ENCODE measurements at regions not wholly inside any gene's neighbourhood (a gene's known extent, or its start where the extent isn't known, plus 50 kb on each side); places are given as distances from the start of the nearest gene placed in this dataset.

GRCh38 chr3:176931991-176932390 is 265.3 kb downstream of the TBL1XR1 start:
- DNase-seq, result no peak

- DNase-seq, result no peak
Observed at GRCh38 chr3:176930942-176931341, 266.3 kb downstream of the TBL1XR1 start.

- no peak for DNase-seq
Observed at GRCh38 chr3:176928582-176928931, 268.7 kb downstream of the TBL1XR1 start.

- DNase-seq, result no peak
Observed at GRCh38 chr3:176927706-176928581, 269.3 kb downstream of the TBL1XR1 start.

- no peak for DNase-seq
Observed at GRCh38 chr3:176927280-176927679, 270.0 kb downstream of the TBL1XR1 start.

GRCh38 chr3:176926688-176927087 is 270.6 kb downstream of the TBL1XR1 start:
- DNase-seq, result no peak

GRCh38 chr3:176926034-176926433 is 271.2 kb downstream of the TBL1XR1 start:
- DNase-seq, result no peak

GRCh38 chr3:176920766-176921160 is 276.5 kb downstream of the TBL1XR1 start:
- DNase-seq, result no peak

- DNase-seq, result no peak
Observed at GRCh38 chr3:176919836-176920765, 277.2 kb downstream of the TBL1XR1 start.

- no peak for DNase-seq
Observed at GRCh38 chr3:176916777-176917176, 280.5 kb downstream of the TBL1XR1 start.

GRCh38 chr3:176914764-176915163 is 282.5 kb downstream of the TBL1XR1 start:
- DNase-seq, result no peak

- DNase-seq, result no peak
Observed at GRCh38 chr3:176911579-176911978, 285.7 kb downstream of the TBL1XR1 start.

- DNase-seq, result no peak
Observed at GRCh38 chr3:176909044-176909443, 288.2 kb downstream of the TBL1XR1 start.

GRCh38 chr3:176906046-176906905 is 291.0 kb downstream of the TBL1XR1 start:
- no peak for DNase-seq

- DNase-seq, result no peak
Observed at GRCh38 chr3:176905331-176905730, 292.0 kb downstream of the TBL1XR1 start.

- DNase-seq, result no peak
Observed at GRCh38 chr3:176904506-176904905, 292.8 kb downstream of the TBL1XR1 start.

GRCh38 chr3:176896640-176897039 is 300.6 kb downstream of the TBL1XR1 start:
- no peak for DNase-seq

- no peak for DNase-seq
Observed at GRCh38 chr3:176896165-176896564, 301.1 kb downstream of the TBL1XR1 start.

- no peak for DNase-seq
Observed at GRCh38 chr3:176879710-176880109, 317.6 kb downstream of the TBL1XR1 start.

- DNase-seq, result no peak
Observed at GRCh38 chr3:176873261-176873660, 324.0 kb downstream of the TBL1XR1 start.

- peak; percentile 54 for DNase-seq
Observed at GRCh38 chr3:176872771-176873209, 324.5 kb downstream of the TBL1XR1 start.

- no peak for DNase-seq
Observed at GRCh38 chr3:176870451-176870850, 326.8 kb downstream of the TBL1XR1 start.

Measured in CD4-positive, alpha-beta T cell treated with Interleukin-12 subunit alpha and Interleukin-12 subunit beta, for 1 hour (primary cell).